ENCODE measurements at regions not wholly inside any gene's neighbourhood (a gene's known extent, or its start where the extent isn't known, plus 50 kb on each side); places are given as distances from the start of the nearest gene placed in this dataset.
"Not testable (repeated sequence)": the region's sequence is repeated elsewhere in the genome, so short reads cannot be mapped to it uniquely, and the experiment has no call there.

DNA sequence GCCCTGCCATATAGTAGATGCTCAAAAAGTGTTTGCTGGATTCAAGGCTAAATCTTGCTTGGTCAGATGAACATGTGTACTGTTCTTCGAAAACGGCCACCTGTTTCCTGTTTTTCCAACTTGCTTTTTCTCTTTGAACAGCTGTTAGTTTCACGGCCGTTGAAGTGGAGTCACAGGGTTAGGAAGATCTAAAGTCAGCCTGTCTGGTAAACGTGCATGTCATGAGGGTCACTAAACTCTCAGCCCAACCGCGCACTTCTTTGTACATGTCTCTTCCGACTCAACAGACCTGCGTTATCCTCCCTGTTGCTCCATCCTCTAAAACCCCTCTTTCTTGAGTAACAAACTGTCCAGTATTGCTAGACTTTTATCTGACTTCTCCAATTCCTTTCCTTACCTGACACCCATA is 93.2 kb upstream of the MAN1A1 start:
- Histone ChIP-seq H3K79me2 (ENCODE audit: control insufficient read depth, insufficient read depth, low read length, unreplicated experiment) (no peaks in the 10 kb centered on the region), H3K4me3 (ENCODE audit: low read depth, low read length) (no peak overlapping the region), H3K27ac (ENCODE audit: low read depth, low read length) (no peak overlapping the region), H3K27me3 (ENCODE audit: insufficient read depth, low read length) (no peaks in the 10 kb centered on the region), H3K4me1 (ENCODE audit: control insufficient read depth, insufficient read depth, low read length, unreplicated experiment) (peaks cover 34% of the 10 kb centered on the region), H3K36me3 (ENCODE audit: insufficient read depth, low read length) (no peaks in the 10 kb centered on the region), H2AFZ (ENCODE audit: low read length, unreplicated experiment) (no peak overlapping the region)

DNA sequence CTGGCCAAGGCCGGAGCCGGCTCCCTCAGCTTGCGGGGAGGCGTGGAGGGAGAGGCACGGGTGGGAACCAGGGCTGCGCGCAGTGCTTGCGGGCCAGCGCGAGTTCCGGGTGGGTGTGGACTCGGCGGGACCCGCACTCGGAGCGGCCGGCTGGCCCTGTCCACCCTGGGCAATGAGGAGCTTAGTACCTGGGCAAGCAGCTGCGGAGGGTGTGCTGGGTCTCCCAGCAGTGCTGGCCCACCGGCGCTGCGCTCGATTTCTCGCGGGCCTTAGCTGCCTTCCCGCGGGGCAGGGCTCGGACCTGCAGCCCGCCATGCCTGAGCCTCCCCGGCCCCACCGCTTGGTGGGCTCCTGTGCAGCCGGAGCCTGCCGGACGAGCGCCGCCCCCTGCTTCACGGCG is 91.4 kb upstream of the MAN1A1 start:
- Histone ChIP-seq H2AFZ (ENCODE audit: low read length, unreplicated experiment) (no peak overlapping the region), H3K4me1 (ENCODE audit: control insufficient read depth, insufficient read depth, low read length, unreplicated experiment) (peaks cover 21% of the 10 kb centered on the region), H3K27me3 (ENCODE audit: insufficient read depth, low read length) (no peaks in the 10 kb centered on the region), H3K4me3 (ENCODE audit: low read depth, low read length) (no peak overlapping the region), H3K79me2 (ENCODE audit: control insufficient read depth, insufficient read depth, low read length, unreplicated experiment) (no peaks in the 10 kb centered on the region), H3K27ac (ENCODE audit: low read depth, low read length) (no peak overlapping the region), H3K36me3 (ENCODE audit: insufficient read depth, low read length) (no peaks in the 10 kb centered on the region)

DNA sequence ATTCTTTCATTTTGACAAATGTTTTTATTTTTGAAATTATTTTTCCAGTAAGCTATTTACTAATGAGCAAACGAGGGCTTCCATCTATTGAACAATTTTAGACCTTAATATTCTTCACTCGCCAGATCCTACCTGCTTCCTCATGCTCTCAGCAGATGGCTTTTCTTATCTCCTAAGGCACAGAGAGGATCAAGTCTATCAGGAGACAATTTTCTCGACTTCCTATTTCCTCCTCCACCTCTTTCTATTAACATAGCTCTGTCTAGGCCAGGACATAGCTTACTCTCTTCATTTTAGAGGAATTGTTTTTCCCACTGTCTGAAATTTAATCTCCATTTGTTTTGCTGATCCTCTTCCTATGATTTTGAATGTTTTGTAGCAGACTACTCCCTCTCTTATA is 87.0 kb upstream of the MAN1A1 start:
- Histone ChIP-seq H3K4me3 (ENCODE audit: low read depth, low read length) (no peak overlapping the region), H3K79me2 (ENCODE audit: control insufficient read depth, insufficient read depth, low read length, unreplicated experiment) (no peaks in the 10 kb centered on the region), H3K27ac (ENCODE audit: low read depth, low read length) (no peak overlapping the region), H3K36me3 (ENCODE audit: insufficient read depth, low read length) (no peaks in the 10 kb centered on the region), H2AFZ (ENCODE audit: low read length, unreplicated experiment) (no peak overlapping the region), H3K27me3 (ENCODE audit: insufficient read depth, low read length) (no peaks in the 10 kb centered on the region), H3K4me1 (ENCODE audit: control insufficient read depth, insufficient read depth, low read length, unreplicated experiment) (no peaks in the 10 kb centered on the region)

DNA sequence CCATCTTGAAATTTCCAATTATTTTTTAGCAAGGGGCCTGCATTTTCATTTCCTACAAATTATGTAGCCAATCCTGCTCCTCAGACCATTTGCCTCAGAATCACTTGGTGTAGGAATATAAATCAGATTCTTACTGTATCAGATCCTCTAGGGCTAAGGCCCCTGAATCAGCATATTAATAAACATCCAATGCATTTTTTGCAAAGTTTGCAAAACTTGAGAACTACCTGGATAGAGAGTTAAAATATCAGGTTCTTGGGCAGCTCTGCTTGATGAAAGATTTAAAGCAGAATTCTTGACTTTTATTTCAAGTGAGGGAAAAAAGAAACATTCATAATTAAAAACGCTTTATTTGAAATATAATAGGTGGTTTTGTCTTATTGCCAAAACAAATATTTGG is 82.2 kb upstream of the MAN1A1 start:
- Histone ChIP-seq H3K4me1 (ENCODE audit: control insufficient read depth, insufficient read depth, low read length, unreplicated experiment) (no peaks in the 10 kb centered on the region), H3K4me3 (ENCODE audit: low read depth, low read length) (no peak overlapping the region), H3K27ac (ENCODE audit: low read depth, low read length) (no peak overlapping the region), H3K79me2 (ENCODE audit: control insufficient read depth, insufficient read depth, low read length, unreplicated experiment) (no peaks in the 10 kb centered on the region), H3K27me3 (ENCODE audit: insufficient read depth, low read length) (no peaks in the 10 kb centered on the region), H3K36me3 (ENCODE audit: insufficient read depth, low read length) (no peaks in the 10 kb centered on the region), H2AFZ (ENCODE audit: low read length, unreplicated experiment) (no peak overlapping the region)

DNA sequence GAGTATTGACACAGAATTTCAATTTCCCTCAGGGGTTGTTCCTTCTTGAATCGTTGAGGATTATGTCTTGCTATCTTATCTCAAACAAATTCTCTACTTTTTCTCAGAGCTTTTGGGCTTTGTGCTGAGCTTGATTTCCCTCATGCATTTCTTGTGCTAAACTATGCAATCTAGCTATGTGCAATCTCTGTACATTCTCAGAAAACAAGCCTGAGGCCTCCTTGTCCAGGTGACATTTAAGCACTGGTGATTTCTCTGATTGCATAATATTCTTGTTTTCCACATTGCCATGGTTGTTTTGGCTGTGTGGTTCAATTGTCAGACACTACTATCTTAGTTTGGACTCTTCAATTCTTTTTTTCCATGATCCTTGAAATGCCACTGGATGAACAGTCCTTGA is 81.2 kb upstream of the MAN1A1 start:
- no peak overlapping the region for H3K4me3 ChIP-seq (ENCODE audit: low read depth, low read length)
- no peaks in the 10 kb centered on the region for H3K36me3 ChIP-seq (ENCODE audit: insufficient read depth, low read length)
- H3K27ac ChIP-seq (ENCODE audit: low read depth, low read length) = no peak overlapping the region
- H3K27me3 ChIP-seq (ENCODE audit: insufficient read depth, low read length) = no peaks in the 10 kb centered on the region
- H3K79me2 ChIP-seq (ENCODE audit: control insufficient read depth, insufficient read depth, low read length, unreplicated experiment) = no peaks in the 10 kb centered on the region
- no peaks in the 10 kb centered on the region for H3K4me1 ChIP-seq (ENCODE audit: control insufficient read depth, insufficient read depth, low read length, unreplicated experiment)
- no peak overlapping the region for H2AFZ ChIP-seq (ENCODE audit: low read length, unreplicated experiment)

DNA sequence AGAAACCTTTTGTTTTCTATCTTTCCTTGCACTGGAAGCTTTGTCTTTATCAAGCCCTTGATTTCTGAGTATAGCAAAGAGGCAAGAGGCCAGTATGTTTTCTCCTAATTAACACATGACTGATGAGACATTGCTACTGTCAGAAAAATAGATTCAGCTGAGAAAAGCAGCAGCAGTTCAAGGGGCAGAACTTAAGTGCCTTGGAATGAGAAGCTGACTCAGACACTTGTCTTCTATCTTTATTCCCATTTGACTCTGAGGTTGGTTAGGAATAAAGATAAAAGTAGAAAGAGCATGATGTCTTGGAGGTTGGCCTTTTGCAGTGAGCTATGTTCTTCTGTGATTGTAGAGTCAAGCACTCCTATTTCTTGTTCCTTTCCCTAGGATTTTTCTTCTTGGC is 79.1 kb upstream of the MAN1A1 start:
- Histone ChIP-seq H2AFZ (ENCODE audit: low read length, unreplicated experiment) (no peak overlapping the region), H3K4me1 (ENCODE audit: control insufficient read depth, insufficient read depth, low read length, unreplicated experiment) (no peaks in the 10 kb centered on the region), H3K36me3 (ENCODE audit: insufficient read depth, low read length) (no peaks in the 10 kb centered on the region), H3K27ac (ENCODE audit: low read depth, low read length) (no peak overlapping the region), H3K27me3 (ENCODE audit: insufficient read depth, low read length) (no peaks in the 10 kb centered on the region), H3K4me3 (ENCODE audit: low read depth, low read length) (no peak overlapping the region), H3K79me2 (ENCODE audit: control insufficient read depth, insufficient read depth, low read length, unreplicated experiment) (no peaks in the 10 kb centered on the region)

DNA sequence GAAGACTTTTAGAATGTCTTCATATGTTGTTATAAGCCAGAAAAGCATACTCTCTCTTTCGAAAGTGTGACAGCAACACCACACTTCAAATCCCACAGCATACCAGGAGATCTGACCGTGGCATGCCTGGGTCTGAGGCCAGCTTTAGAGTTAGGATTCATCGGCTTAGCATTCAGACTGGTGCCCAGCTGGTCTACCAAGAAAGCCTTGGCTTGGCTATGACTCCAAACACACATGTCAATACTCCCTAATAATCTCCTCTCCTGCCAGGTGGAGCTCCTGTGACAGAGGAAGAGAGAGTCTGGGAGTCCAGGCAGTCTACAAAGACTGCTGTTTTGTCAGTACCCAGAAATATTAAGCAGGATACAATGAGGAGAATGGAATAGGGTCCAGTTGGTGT is 77.1 kb upstream of the MAN1A1 start:
- Histone ChIP-seq H3K27ac (ENCODE audit: low read depth, low read length) (no peak overlapping the region), H3K79me2 (ENCODE audit: control insufficient read depth, insufficient read depth, low read length, unreplicated experiment) (no peaks in the 10 kb centered on the region), H3K4me3 (ENCODE audit: low read depth, low read length) (no peak overlapping the region), H3K36me3 (ENCODE audit: insufficient read depth, low read length) (no peaks in the 10 kb centered on the region), H3K4me1 (ENCODE audit: control insufficient read depth, insufficient read depth, low read length, unreplicated experiment) (no peaks in the 10 kb centered on the region), H3K27me3 (ENCODE audit: insufficient read depth, low read length) (no peaks in the 10 kb centered on the region), H2AFZ (ENCODE audit: low read length, unreplicated experiment) (no peak overlapping the region)

DNA sequence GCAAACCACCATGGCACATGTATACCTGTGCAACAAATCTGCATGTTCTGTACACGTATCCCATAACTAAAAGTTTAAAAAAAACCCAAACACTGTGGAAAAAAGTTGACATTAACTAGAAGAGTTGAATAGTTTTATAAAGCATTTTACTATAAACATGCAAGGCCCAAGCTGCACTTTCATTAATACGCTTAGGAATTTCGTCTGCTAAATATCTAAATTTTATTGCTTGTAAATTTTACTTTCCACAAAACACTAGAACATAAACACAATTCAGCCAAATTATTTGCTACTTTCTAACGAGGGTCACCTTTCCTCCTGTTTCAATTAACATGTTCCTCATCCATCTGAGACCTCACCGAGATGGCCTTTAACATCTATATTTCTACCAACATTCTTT is 74.4 kb upstream of the MAN1A1 start:
- H3K79me2 ChIP-seq (ENCODE audit: control insufficient read depth, insufficient read depth, low read length, unreplicated experiment) = no peaks in the 10 kb centered on the region
- H3K36me3 ChIP-seq (ENCODE audit: insufficient read depth, low read length) = no peaks in the 10 kb centered on the region
- H3K4me1 ChIP-seq (ENCODE audit: control insufficient read depth, insufficient read depth, low read length, unreplicated experiment) = no peaks in the 10 kb centered on the region
- no peak overlapping the region for H2AFZ ChIP-seq (ENCODE audit: low read length, unreplicated experiment)
- H3K27ac ChIP-seq (ENCODE audit: low read depth, low read length) = no peak overlapping the region
- H3K4me3 ChIP-seq (ENCODE audit: low read depth, low read length) = no peak overlapping the region
- H3K27me3 ChIP-seq (ENCODE audit: insufficient read depth, low read length) = no peaks in the 10 kb centered on the region

DNA sequence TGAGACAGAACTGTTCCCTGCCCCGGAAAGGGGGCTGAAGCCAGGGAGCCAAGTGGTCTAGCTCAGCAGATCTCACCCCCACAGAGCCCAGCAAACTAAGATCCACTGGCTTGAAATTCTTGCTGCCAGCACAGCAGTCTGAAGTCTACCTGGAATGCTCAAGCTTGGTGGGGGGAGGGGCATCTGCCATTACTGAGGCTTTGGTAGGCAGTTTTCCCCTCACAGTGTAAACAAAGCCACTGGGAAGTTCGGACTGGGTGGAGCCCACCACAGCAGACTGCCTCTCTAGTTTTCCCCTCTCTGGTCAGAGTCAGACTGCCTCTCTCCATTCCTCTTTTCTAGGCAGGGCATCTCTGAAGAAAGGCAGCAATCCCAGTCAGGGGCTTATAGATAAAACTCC is 68.5 kb upstream of the MAN1A1 start:
- not testable (repeated sequence) for H3K4me1 ChIP-seq (ENCODE audit: control insufficient read depth, insufficient read depth, low read length, unreplicated experiment); H3K79me2 ChIP-seq (ENCODE audit: control insufficient read depth, insufficient read depth, low read length, unreplicated experiment); H2AFZ ChIP-seq (ENCODE audit: low read length, unreplicated experiment); H3K27ac ChIP-seq (ENCODE audit: low read depth, low read length); H3K27me3 ChIP-seq (ENCODE audit: insufficient read depth, low read length); H3K4me3 ChIP-seq (ENCODE audit: low read depth, low read length); H3K36me3 ChIP-seq (ENCODE audit: insufficient read depth, low read length)

DNA sequence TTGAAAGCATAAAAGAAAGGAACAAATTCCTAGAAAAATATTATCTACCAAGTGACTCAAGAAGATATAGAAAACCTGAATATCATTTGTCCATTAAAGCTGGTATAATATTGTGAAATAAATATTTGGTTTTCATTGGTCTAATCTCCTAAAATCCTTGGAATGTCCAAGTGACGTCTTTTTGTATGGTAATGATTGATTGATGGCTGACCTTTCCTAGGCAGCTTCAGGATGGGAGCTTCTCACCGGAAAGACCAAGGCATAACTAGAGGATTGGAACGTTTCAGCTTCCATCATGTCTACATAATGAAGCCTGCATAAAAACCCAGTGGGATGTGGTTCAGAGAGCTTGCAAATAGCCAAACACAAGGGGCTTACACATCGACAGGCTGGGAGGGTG is 57.6 kb upstream of the MAN1A1 start:
- H2AFZ ChIP-seq (ENCODE audit: low read length, unreplicated experiment) = no peak overlapping the region
- H3K36me3 ChIP-seq (ENCODE audit: insufficient read depth, low read length) = no peaks in the 10 kb centered on the region
- no peak overlapping the region for H3K27ac ChIP-seq (ENCODE audit: low read depth, low read length)
- H3K79me2 ChIP-seq (ENCODE audit: control insufficient read depth, insufficient read depth, low read length, unreplicated experiment) = no peaks in the 10 kb centered on the region
- no peaks in the 10 kb centered on the region for H3K27me3 ChIP-seq (ENCODE audit: insufficient read depth, low read length)
- no peaks in the 10 kb centered on the region for H3K4me1 ChIP-seq (ENCODE audit: control insufficient read depth, insufficient read depth, low read length, unreplicated experiment)
- H3K4me3 ChIP-seq (ENCODE audit: low read depth, low read length) = no peak overlapping the region

DNA sequence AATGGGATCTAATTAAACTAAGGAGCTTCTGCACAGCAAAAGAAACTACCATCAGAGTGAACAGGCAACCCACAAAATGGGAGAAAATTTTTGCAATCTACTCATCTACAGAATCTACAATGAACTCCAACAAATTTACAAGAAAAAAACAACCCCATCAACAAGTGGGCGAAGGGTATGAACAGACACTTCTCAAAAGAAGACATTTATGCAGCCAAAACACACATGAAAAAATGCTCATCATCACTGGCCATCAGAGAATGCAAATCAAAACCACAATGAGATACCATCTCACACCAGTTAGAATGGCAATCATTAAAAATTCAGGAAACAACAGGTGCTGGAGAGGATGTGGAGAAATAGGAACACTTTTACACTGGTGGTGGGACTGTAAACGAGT is 55.6 kb upstream of the MAN1A1 start:
- H3K27me3 ChIP-seq (ENCODE audit: insufficient read depth, low read length); H2AFZ ChIP-seq (ENCODE audit: low read length, unreplicated experiment); H3K4me3 ChIP-seq (ENCODE audit: low read depth, low read length); H3K27ac ChIP-seq (ENCODE audit: low read depth, low read length); H3K4me1 ChIP-seq (ENCODE audit: control insufficient read depth, insufficient read depth, low read length, unreplicated experiment); H3K79me2 ChIP-seq (ENCODE audit: control insufficient read depth, insufficient read depth, low read length, unreplicated experiment); H3K36me3 ChIP-seq (ENCODE audit: insufficient read depth, low read length): not testable (repeated sequence)
